BJ (cell line): ENCODE measurements at regions not wholly inside any gene's neighbourhood (a gene's known extent, or its start where the extent isn't known, plus 50 kb on each side); places are given as distances from the start of the nearest gene placed in this dataset.
A peak's percentile ranks its signal among the peaks of the same experiment; 100 is the strongest.

ENCODE experiments used
- CTCF ChIA-PET: fragments of 350-600 bp; formaldehyde crosslinking; extraction: SDS; loops from one replicate; lab custom pipeline; 2021; ENCODE audit warnings: antibody characterized with exemption, inconsistent platforms; lab: Yijun Ruan, JAX
- POLR2A ChIA-PET: fragments of 300-600 bp; sonication (Branson Sonifier 250); formaldehyde crosslinking; extraction: SDS; loops from one replicate; lab custom pipeline; 2021; ENCODE audit warnings: antibody characterized with exemption; lab: Charles Lee
- DNase-seq: peaks from one replicate; pipeline ENCODE4 v3.0.0-alpha.2; 2011; ENCODE audit warnings: low read depth
- H3K27me3 ChIP-seq: 2 replicates; pipeline ENCODE4 v1.6.0; 2011; ENCODE audit warnings: low read length; ENCODE audit not compliant: control insufficient read depth, insufficient read depth
- H3K36me3 ChIP-seq: 2 replicates; pipeline ENCODE4 v1.5.1; 2011; ENCODE audit warnings: low read length; ENCODE audit not compliant: control insufficient read depth, insufficient read depth
- H3K4me3 ChIP-seq: 2 replicates; pipeline ENCODE4 v1.5.1; 2011; ENCODE audit warnings: low read depth, mild to moderate bottlenecking, control low read depth, low read length
- CTCF ChIP-seq: IDR thresholded peaks from 2 replicates; pipeline ENCODE4 v1.5.1; 2011; ENCODE audit warnings: low read depth, mild to moderate bottlenecking, control low read depth, inconsistent platforms, low read length, moderate library complexity; ENCODE audit not compliant: insufficient read depth

- CTCF ChIA-PET = no interaction called here
- Histone ChIP-seq H3K4me3 (no peak overlapping the region), H3K27me3 (no peaks in the 10 kb centered on the region), H3K36me3 (no peaks in the 10 kb centered on the region)
- no peak for DNase-seq
- POLR2A ChIA-PET = no interaction called here
- no peak for TF ChIP-seq CTCF
Measured at GRCh38 chr20:22901164-22901563, 133.9 kb upstream of the SSTR4 start.

GRCh38 chr20:22901921-22902320 lies 133.2 kb upstream of the SSTR4 start:
- H3K4me3 ChIP-seq = no peak overlapping the region
- no peaks in the 10 kb centered on the region for H3K27me3 ChIP-seq
- POLR2A ChIA-PET = no interaction called here
- TF ChIP-seq CTCF = no peak
- H3K36me3 ChIP-seq = no peaks in the 10 kb centered on the region
- CTCF ChIA-PET = no interaction called here
- DNase-seq = no peak

GRCh38 chr20:22904386-22904785 lies 130.7 kb upstream of the SSTR4 start:
- Histone ChIP-seq H3K27me3 (no peaks in the 10 kb centered on the region), H3K36me3 (no peaks in the 10 kb centered on the region), H3K4me3 (no peak overlapping the region)
- CTCF ChIA-PET = no interaction called here
- no peak for TF ChIP-seq CTCF
- POLR2A ChIA-PET = no interaction called here
- DNase-seq = peak; percentile 1

GRCh38 chr20:22904905-22905304 lies 130.2 kb upstream of the SSTR4 start:
- no peak for TF ChIP-seq CTCF
- no peaks in the 10 kb centered on the region for H3K27me3 ChIP-seq
- ChIA-PET CTCF (interaction anchor here (1.4 kb wide), 1 partner anchor 53 kb away, joined by 3 read pairs; no protein-coding TSS in a partner anchor), POLR2A (no interaction called here)
- no peak overlapping the region for H3K4me3 ChIP-seq
- H3K36me3 ChIP-seq = no peaks in the 10 kb centered on the region
- DNase-seq = no peak

GRCh38 chr20:22905658-22906057 lies 129.5 kb upstream of the SSTR4 start:
- no peak for DNase-seq
- CTCF ChIA-PET = interaction anchor here (1.4 kb wide), 1 partner anchor 54 kb away, joined by 3 read pairs; no protein-coding TSS in a partner anchor
- Histone ChIP-seq H3K36me3 (no peaks in the 10 kb centered on the region), H3K27me3 (no peaks in the 10 kb centered on the region), H3K4me3 (no peak overlapping the region)
- POLR2A ChIA-PET = no interaction called here
- no peak for TF ChIP-seq CTCF
